SU-DHL-6 (cell line): ENCODE measurements at regions not wholly inside any gene's neighbourhood (a gene's known extent, or its start where the extent isn't known, plus 50 kb on each side); places are given as distances from the start of the nearest gene placed in this dataset.

Experiments
- H2AFZ ChIP-seq: fragments of 200-600 bp; sonication (generic); 2 replicates; pipeline ENCODE4 v1.6.1; 2014; ENCODE audit warnings: low read depth, mild to moderate bottlenecking, moderate library complexity, mixed read lengths, antibody characterized with exemption, low read length; ENCODE audit not compliant: severe bottlenecking
- H3F3A ChIP-seq: fragments of 200-600 bp; shearing (Covaris generic); 2 replicates; pipeline ENCODE4 v1.6.0; 2016; ENCODE audit warnings: antibody characterized with exemption, mild to moderate bottlenecking; ENCODE audit not compliant: insufficient read depth
- H3K27ac ChIP-seq: fragments of 200-600 bp; sonication (generic); 2 replicates; pipeline ENCODE4 v1.5.1; 2016; ENCODE audit warnings: low read depth, mild to moderate bottlenecking, low read length, moderate library complexity, mixed read lengths
- H3K27me3 ChIP-seq: fragments of 200-600 bp; sonication (generic), shearing (Covaris generic); 2 replicates; pipeline ENCODE4 v1.6.0; 2014; ENCODE audit warnings: mild to moderate bottlenecking, low read length
- H3K36me3 ChIP-seq: fragments of 200-600 bp; sonication (generic); 2 replicates; pipeline ENCODE4 v1.6.1; 2014; ENCODE audit warnings: mild to moderate bottlenecking, low read length, mixed read lengths
- H3K4me2 ChIP-seq: fragments of 300-600, 200-600 bp; shearing (Covaris generic), sonication (generic); 2 replicates; pipeline ENCODE4 v1.6.0; 2014; ENCODE audit warnings: low read length, low read depth, mild to moderate bottlenecking; ENCODE audit not compliant: poor library complexity, severe bottlenecking
- H3K4me3 ChIP-seq: fragments of 200-600 bp; sonication (generic); 2 replicates; pipeline ENCODE4 v1.5.1; 2014; ENCODE audit warnings: antibody characterized with exemption, low read length, mild to moderate bottlenecking, mixed read lengths; ENCODE audit not compliant: insufficient read depth, poor library complexity, severe bottlenecking
- H3K79me2 ChIP-seq: fragments of 200-600 bp; sonication (generic); 2 replicates; pipeline ENCODE4 v1.6.1; 2014; ENCODE audit warnings: mild to moderate bottlenecking, low read length, moderate library complexity; ENCODE audit not compliant: insufficient read depth
- H3K9ac ChIP-seq: fragments of 200-600 bp; sonication (generic); 2 replicates; pipeline ENCODE4 v1.7.0; 2014; ENCODE audit warnings: mild to moderate bottlenecking, low read length
- H3K9me2 ChIP-seq: fragments of 200-600 bp; sonication (generic); replicated peaks from 2 replicates; pipeline ENCODE4 v1.6.1; 2014; ENCODE audit warnings: low read length; ENCODE audit not compliant: insufficient read depth
- H3K9me3 ChIP-seq: fragments of 200-600 bp; sonication (generic); 2 replicates; pipeline ENCODE4 v1.6.1; 2014; ENCODE audit warnings: low read length, mixed read lengths; ENCODE audit not compliant: insufficient read depth
- H4K20me1 ChIP-seq: fragments of 200-600 bp; sonication (generic); 2 replicates; pipeline ENCODE4 v1.6.1; 2014; ENCODE audit warnings: low read depth, mild to moderate bottlenecking, antibody characterized with exemption, low read length, moderate library complexity, mixed read lengths
- EZH2phosphoT487 ChIP-seq: fragments of 200-600 bp; sonication (generic), shearing (Covaris generic); conservative IDR thresholded peaks from 2 replicates; pipeline ENCODE4 v1.6.1; 2018; ENCODE audit warnings: mild to moderate bottlenecking, antibody characterized with exemption, low read length, moderate library complexity, mixed read lengths
- TF ChIP-seq, protein P1 (sequence below): fragments of 200-600 bp; sonication (generic); IDR thresholded peaks from one replicate; pipeline ENCODE4 v1.5.1; 2017; ENCODE audit warnings: antibody characterized with exemption, mild to moderate bottlenecking, low read length, moderate library complexity; ENCODE audit not compliant: insufficient read depth, poor library complexity, severe bottlenecking

DNA sequence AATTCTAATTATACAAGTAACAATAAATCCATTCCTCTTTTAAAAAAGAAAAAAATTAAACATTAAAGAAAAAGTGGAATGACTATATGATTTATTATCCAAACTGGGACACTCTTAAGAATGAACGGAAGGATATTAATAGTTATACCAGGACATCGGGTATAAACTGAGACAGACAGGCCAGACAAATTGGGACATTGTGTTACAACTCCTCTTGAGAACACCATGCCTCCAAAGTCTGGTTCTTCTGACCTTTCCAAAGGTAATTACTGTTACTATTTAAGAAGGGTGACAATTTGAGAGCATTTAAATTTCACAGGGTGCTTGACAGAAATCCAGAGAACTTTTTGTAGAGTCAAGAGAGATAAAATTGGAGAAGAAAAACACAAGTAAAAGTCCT lies 132.1 kb upstream of the MARCHF11 start:
- no peak for TF ChIP-seq EZH2phosphoT487
- TF ChIP-seq, protein P1, sequence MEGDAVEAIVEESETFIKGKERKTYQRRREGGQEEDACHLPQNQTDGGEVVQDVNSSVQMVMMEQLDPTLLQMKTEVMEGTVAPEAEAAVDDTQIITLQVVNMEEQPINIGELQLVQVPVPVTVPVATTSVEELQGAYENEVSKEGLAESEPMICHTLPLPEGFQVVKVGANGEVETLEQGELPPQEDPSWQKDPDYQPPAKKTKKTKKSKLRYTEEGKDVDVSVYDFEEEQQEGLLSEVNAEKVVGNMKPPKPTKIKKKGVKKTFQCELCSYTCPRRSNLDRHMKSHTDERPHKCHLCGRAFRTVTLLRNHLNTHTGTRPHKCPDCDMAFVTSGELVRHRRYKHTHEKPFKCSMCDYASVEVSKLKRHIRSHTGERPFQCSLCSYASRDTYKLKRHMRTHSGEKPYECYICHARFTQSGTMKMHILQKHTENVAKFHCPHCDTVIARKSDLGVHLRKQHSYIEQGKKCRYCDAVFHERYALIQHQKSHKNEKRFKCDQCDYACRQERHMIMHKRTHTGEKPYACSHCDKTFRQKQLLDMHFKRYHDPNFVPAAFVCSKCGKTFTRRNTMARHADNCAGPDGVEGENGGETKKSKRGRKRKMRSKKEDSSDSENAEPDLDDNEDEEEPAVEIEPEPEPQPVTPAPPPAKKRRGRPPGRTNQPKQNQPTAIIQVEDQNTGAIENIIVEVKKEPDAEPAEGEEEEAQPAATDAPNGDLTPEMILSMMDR: no peak
- Histone ChIP-seq H3K36me3 (no peaks in the 10 kb centered on the region), H3K27me3 (no peaks in the 10 kb centered on the region), H3F3A (no peaks in the 10 kb centered on the region), H3K79me2 (no peaks in the 10 kb centered on the region), H3K27ac (no peak overlapping the region), H3K9ac (no peak overlapping the region), H3K4me2 (no peak overlapping the region), H3K9me2 (no peaks in the 10 kb centered on the region), H4K20me1 (no peaks in the 10 kb centered on the region), H3K9me3 (no peaks in the 10 kb centered on the region), H3K4me3 (no peak overlapping the region), H2AFZ (no peak overlapping the region)

DNA sequence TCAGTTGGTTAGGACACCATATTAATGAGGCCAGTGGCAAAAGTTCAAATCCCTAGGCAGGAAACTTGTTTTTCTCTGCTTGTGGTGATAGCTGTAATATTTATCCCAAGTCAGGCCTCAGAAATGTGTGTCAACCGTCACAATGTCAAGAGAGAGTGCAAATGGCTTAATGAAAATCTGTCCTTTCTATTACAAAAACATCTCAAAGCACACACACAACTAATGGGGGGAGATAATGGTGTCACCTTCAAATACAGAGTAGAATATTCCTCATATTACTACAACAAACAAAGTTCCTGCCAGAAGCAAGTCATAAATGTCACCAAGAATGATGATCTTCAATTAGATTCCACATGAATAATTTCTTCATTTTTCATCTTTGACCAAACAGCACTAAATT lies 127.2 kb upstream of the MARCHF11 start:
- Histone ChIP-seq H3K9me3 (no peaks in the 10 kb centered on the region), H3K9ac (no peak overlapping the region), H3K27ac (no peak overlapping the region), H3K9me2 (no peaks in the 10 kb centered on the region), H2AFZ (no peak overlapping the region), H3K4me2 (no peak overlapping the region), H3K4me3 (no peak overlapping the region), H3F3A (no peaks in the 10 kb centered on the region), H4K20me1 (no peaks in the 10 kb centered on the region), H3K27me3 (no peaks in the 10 kb centered on the region), H3K79me2 (no peaks in the 10 kb centered on the region), H3K36me3 (no peaks in the 10 kb centered on the region)
- TF ChIP-seq EZH2phosphoT487: no peak
- TF ChIP-seq, protein P1: no peak

DNA sequence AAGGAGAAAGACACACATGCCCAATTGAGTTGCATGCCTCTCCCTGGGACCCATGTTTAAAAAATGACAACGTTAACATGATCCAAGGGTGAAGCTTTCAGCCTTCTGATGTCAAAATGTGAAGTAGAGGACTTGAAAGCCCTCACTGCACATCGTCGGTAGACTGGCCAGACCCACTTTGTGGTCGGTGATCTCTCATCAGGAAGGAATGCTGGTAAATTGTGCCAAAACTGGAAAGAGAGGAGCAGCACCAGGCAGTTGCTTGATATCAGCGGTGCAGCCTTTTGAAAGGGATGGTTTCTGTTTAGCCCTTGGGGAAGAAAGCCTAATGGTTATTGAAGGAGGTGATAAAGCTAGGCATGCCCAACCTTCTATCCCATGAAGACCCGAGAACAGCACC lies 125.3 kb upstream of the MARCHF11 start:
- H4K20me1 ChIP-seq: no peaks in the 10 kb centered on the region
- H3K36me3 ChIP-seq: no peaks in the 10 kb centered on the region
- no peaks in the 10 kb centered on the region for H3F3A ChIP-seq
- H2AFZ ChIP-seq: no peak overlapping the region
- no peaks in the 10 kb centered on the region for H3K27me3 ChIP-seq
- no peak overlapping the region for H3K4me3 ChIP-seq
- no peaks in the 10 kb centered on the region for H3K9me2 ChIP-seq
- no peak for TF ChIP-seq EZH2phosphoT487
- TF ChIP-seq, protein P1: no peak
- no peak overlapping the region for H3K27ac ChIP-seq
- H3K79me2 ChIP-seq: no peaks in the 10 kb centered on the region
- no peaks in the 10 kb centered on the region for H3K9me3 ChIP-seq
- H3K4me2 ChIP-seq: no peak overlapping the region
- no peak overlapping the region for H3K9ac ChIP-seq

DNA sequence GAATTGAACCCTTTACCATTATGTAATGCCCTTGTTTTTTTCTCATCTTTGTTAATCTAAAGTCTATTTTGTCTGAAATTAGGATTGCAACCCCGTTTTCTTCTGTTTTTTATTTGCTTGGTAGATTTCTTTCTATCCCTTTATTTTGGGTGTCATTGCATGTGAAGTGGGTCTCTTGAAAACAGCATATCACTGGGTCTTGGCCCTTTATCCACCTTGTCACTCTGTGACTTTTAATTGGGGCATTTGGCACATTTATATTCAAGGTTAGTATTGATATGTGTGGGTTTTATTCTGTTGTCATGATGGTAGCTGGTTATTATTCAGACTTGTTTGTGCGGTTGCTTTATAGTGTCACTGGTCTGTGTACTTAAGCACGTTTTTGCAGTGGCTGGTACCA lies 117.4 kb upstream of the MARCHF11 start:
- H3F3A ChIP-seq: no peaks in the 10 kb centered on the region
- H3K9ac ChIP-seq: no peak overlapping the region
- H2AFZ ChIP-seq: no peak overlapping the region
- H3K27ac ChIP-seq: no peak overlapping the region
- no peaks in the 10 kb centered on the region for H3K27me3 ChIP-seq
- no peaks in the 10 kb centered on the region for H3K9me3 ChIP-seq
- no peaks in the 10 kb centered on the region for H3K36me3 ChIP-seq
- H3K4me2 ChIP-seq: no peak overlapping the region
- H3K9me2 ChIP-seq: no peaks in the 10 kb centered on the region
- no peak overlapping the region for H3K4me3 ChIP-seq
- no peaks in the 10 kb centered on the region for H4K20me1 ChIP-seq
- no peaks in the 10 kb centered on the region for H3K79me2 ChIP-seq
- TF ChIP-seq, protein P1: no peak
- no peak for TF ChIP-seq EZH2phosphoT487
